ENCODE measurements at regions not wholly inside any gene's neighbourhood (a gene's known extent, or its start where the extent isn't known, plus 50 kb on each side); places are given as distances from the start of the nearest gene placed in this dataset.
"Not testable (repeated sequence)": the region's sequence is repeated elsewhere in the genome, so short reads cannot be mapped to it uniquely, and the experiment has no call there.

DNA sequence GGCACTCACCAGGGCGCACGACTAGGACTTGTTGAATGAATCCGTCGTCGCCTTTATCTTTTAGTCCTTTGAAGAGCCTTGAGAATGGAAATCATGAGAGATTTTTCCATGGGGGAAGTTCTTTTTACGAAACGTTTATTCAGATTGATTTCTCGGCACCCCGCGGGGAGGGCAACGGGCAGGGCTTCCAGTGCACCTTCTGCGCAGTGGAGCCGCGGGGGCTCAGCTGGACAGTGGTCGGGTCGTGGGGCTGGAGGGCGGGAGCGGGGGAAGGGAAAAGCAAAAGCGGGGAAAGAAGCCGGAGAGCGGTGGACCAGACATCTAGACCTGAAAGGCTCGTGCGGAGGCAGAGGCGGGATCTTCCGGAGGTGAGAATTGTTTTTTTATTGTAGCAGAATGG is 50.6 kb upstream of the NBPF20 start:
- not testable (repeated sequence) for H3K9me3 ChIP-seq (ENCODE audit: low read length); H3F3A ChIP-seq (ENCODE audit: insufficient read depth, low read length); H3K27me3 ChIP-seq (ENCODE audit: insufficient read depth, low read length); H3K4me3 ChIP-seq (ENCODE audit: low read depth, low read length, poor library complexity, severe bottlenecking); H3K4me2 ChIP-seq (ENCODE audit: low read length); H3K9me2 ChIP-seq (ENCODE audit: low read depth, low read length); H3K4me1 ChIP-seq (ENCODE audit: insufficient read depth, low read length, severe bottlenecking); H3K9ac ChIP-seq (ENCODE audit: low read length); H3K79me2 ChIP-seq (ENCODE audit: insufficient read depth, low read length); H2AFZ ChIP-seq (ENCODE audit: low read length); H3K27ac ChIP-seq (ENCODE audit: low read depth, low read length, poor library complexity, severe bottlenecking); H4K20me1 ChIP-seq (ENCODE audit: insufficient read depth, low read length); H3K36me3 ChIP-seq (ENCODE audit: insufficient read depth, low read length)

DNA sequence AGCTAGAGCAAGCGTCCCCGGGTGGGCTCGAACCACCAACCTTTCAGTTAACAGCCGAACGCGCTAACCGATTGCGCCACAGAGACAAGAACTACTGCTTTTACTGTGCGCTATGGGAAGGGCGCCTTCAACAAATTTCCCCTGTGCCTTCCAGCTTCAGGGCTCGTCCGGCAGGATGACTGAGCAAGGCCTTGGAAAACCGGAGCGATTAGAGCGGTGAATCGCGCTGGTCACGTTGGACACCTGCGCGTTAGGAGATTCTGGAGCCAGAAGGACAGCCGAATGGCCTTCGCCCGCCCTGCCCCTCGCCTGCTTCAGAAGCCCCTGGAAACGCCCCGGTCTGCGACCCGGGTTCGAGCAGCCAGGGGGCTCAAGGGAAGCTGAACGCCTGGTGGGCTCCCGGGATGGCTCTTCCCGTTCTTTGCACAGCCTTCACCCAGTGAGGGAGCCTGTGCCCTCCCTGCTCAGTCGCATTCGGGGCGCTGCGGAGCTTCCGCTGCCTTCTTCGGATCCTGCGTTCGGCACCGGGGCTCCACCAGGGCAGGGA is 50.0 kb upstream of the NBPF20 start:
- H3K79me2 ChIP-seq (ENCODE audit: insufficient read depth, low read length); H2AFZ ChIP-seq (ENCODE audit: low read length); H3K4me2 ChIP-seq (ENCODE audit: low read length); H3K9me3 ChIP-seq (ENCODE audit: low read length); H3K9ac ChIP-seq (ENCODE audit: low read length); H3K36me3 ChIP-seq (ENCODE audit: insufficient read depth, low read length); H3K27me3 ChIP-seq (ENCODE audit: insufficient read depth, low read length); H3K27ac ChIP-seq (ENCODE audit: low read depth, low read length, poor library complexity, severe bottlenecking); H3K4me3 ChIP-seq (ENCODE audit: low read depth, low read length, poor library complexity, severe bottlenecking); H3F3A ChIP-seq (ENCODE audit: insufficient read depth, low read length); H4K20me1 ChIP-seq (ENCODE audit: insufficient read depth, low read length); H3K4me1 ChIP-seq (ENCODE audit: insufficient read depth, low read length, severe bottlenecking); H3K9me2 ChIP-seq (ENCODE audit: low read depth, low read length): not testable (repeated sequence)

Measured in OCI-LY1 (cell line).